Endodermal cell (in vitro differentiated cells): ENCODE measurements at regions not wholly inside any gene's neighbourhood (a gene's known extent, or its start where the extent isn't known, plus 50 kb on each side); places are given as distances from the start of the nearest gene placed in this dataset.

Experiments used
- DNase-seq: peaks from one replicate; pipeline ENCODE4 v3.0.0-alpha.2; 2017
- H3K27ac ChIP-seq: 2 replicates; pipeline ENCODE4 v1.5.1; 2013; ENCODE audit warnings: mild to moderate bottlenecking, low read depth, low read length, moderate library complexity
- H3K27me3 ChIP-seq: 2 replicates; pipeline ENCODE4 v1.6.1; 2013; ENCODE audit warnings: mild to moderate bottlenecking, low read length, moderate library complexity; ENCODE audit not compliant: insufficient read depth, control insufficient read depth, poor library complexity, severe bottlenecking
- H3K36me3 ChIP-seq: 2 replicates; pipeline ENCODE4 v1.7.0; 2013; ENCODE audit warnings: mild to moderate bottlenecking, low read length, moderate library complexity; ENCODE audit not compliant: control insufficient read depth, insufficient read depth
- H3K4me1 ChIP-seq: one replicate; pipeline ENCODE4 v1.7.0; 2013; ENCODE audit warnings: low read length; ENCODE audit not compliant: control insufficient read depth, insufficient read depth
- H3K4me3 ChIP-seq: 2 replicates; pipeline ENCODE4 v1.5.1; 2013; ENCODE audit warnings: mild to moderate bottlenecking, low read length, moderate library complexity
- H3K9ac ChIP-seq: 2 replicates; pipeline ENCODE4 v1.6.1; 2013; ENCODE audit warnings: mild to moderate bottlenecking, low read length, moderate library complexity; ENCODE audit not compliant: poor library complexity, severe bottlenecking; ENCODE audit errors: extremely low read depth
- H3K9me3 ChIP-seq: 2 replicates; pipeline ENCODE4 v1.6.1; 2013; ENCODE audit warnings: mild to moderate bottlenecking, low read length, moderate library complexity; ENCODE audit not compliant: control insufficient read depth
- H3K27ac Mint-ChIP-seq: 2 replicates; pipeline ENCODE4 v1.8.0; 2020; ENCODE audit warnings: mixed read lengths
- H3K27me3 Mint-ChIP-seq: 2 replicates; pipeline ENCODE4 v1.8.0; 2021; ENCODE audit warnings: mild to moderate bottlenecking, mixed read lengths; ENCODE audit not compliant: insufficient read depth
- H3K36me3 Mint-ChIP-seq: 2 replicates; pipeline ENCODE4 v1.8.0; 2020; ENCODE audit warnings: low read depth, mixed read lengths
- H3K4me1 Mint-ChIP-seq: 2 replicates; pipeline ENCODE4 v1.8.0; 2020; ENCODE audit warnings: mixed read lengths
- H3K4me3 Mint-ChIP-seq: 2 replicates; pipeline ENCODE4 v1.8.0; 2020; ENCODE audit warnings: mild to moderate bottlenecking, moderate library complexity, mixed read lengths
- H3K9me3 Mint-ChIP-seq: 2 replicates; pipeline ENCODE4 v1.8.0; 2020; ENCODE audit warnings: mild to moderate bottlenecking, mixed read lengths
- CTCF ChIP-seq: fragments of 200-600 bp; sonication (generic); conservative IDR thresholded peaks from 2 replicates; pipeline ENCODE4 v1.5.0; 2021; ENCODE audit warnings: antibody characterized with exemption, mild to moderate bottlenecking
- WGBS, 2 experiments: methylation state at CpG; one replicate each; pipeline versions ENCODE4 v1.1.5 to v1.1.7; 2013; ENCODE audit warnings: missing lambda C conversion rate in 2 of 2, mixed read lengths in 1 of 2; ENCODE audit not compliant: insufficient coverage in 1 of 2, insufficient read length in 1 of 2; 5-methylcytosine and 5-hydroxymethylcytosine counted together

- Mint-ChIP-seq H3K9me3 (peaks cover 12% of the 10 kb centered on the region), H3K36me3 (no peaks in the 10 kb centered on the region), H3K27ac (no peak overlapping the region), H3K27me3 (no peaks in the 10 kb centered on the region), H3K4me1 (peaks cover 15% of the 10 kb centered on the region), H3K4me3 (no peak overlapping the region)
- TF ChIP-seq CTCF, result no peak
- Histone ChIP-seq H3K36me3 (no peaks in the 10 kb centered on the region), H3K4me3 (no peak overlapping the region), H3K9ac (no peak overlapping the region), H3K4me1 (no peaks in the 10 kb centered on the region), H3K27ac (no peak overlapping the region), H3K9me3 (peaks cover 5% of the 10 kb centered on the region), H3K27me3 (no peaks in the 10 kb centered on the region)
- no peak for DNase-seq
- 62 to 82% methylated on average over 3 to 9 of the region's 9 CpGs for WGBS, 2 experiments
Measured at GRCh38 chr18:77763530-77764145, 514.0 kb downstream of the GALR1 start.

GRCh38 chr18:77765468-77765867 is 515.8 kb downstream of the GALR1 start:
- Histone ChIP-seq H3K27ac (no peak overlapping the region), H3K9me3 (peaks cover 5% of the 10 kb centered on the region), H3K4me1 (no peaks in the 10 kb centered on the region), H3K36me3 (no peaks in the 10 kb centered on the region), H3K4me3 (no peak overlapping the region), H3K27me3 (no peaks in the 10 kb centered on the region), H3K9ac (no peak overlapping the region)
- Mint-ChIP-seq H3K27me3 (no peaks in the 10 kb centered on the region), H3K9me3 (peaks cover 12% of the 10 kb centered on the region), H3K4me3 (no peak overlapping the region), H3K27ac (peak overlapping the region; percentile 49), H3K36me3 (no peaks in the 10 kb centered on the region), H3K4me1 (peaks cover 15% of the 10 kb centered on the region)
- WGBS, 2 experiments, result 8 to 21% methylated on average over 3 to 9 of the region's 9 CpGs
- peak; percentile 84 for TF ChIP-seq CTCF
- DNase-seq, result peak; percentile 85

- Histone ChIP-seq H3K36me3 (no peaks in the 10 kb centered on the region), H3K27ac (no peak overlapping the region), H3K4me1 (no peaks in the 10 kb centered on the region), H3K4me3 (no peak overlapping the region), H3K27me3 (no peaks in the 10 kb centered on the region), H3K9ac (no peak overlapping the region), H3K9me3 (peaks cover under 1% of the 10 kb centered on the region)
- no peak for DNase-seq
- H3K27ac Mint-ChIP-seq, result peak overlapping the region; percentile 36
- peaks cover 15% of the 10 kb centered on the region for H3K4me1 Mint-ChIP-seq
- H3K9me3 Mint-ChIP-seq, result peaks cover 2% of the 10 kb centered on the region
- H3K36me3 Mint-ChIP-seq, result no peaks in the 10 kb centered on the region
- H3K27me3 Mint-ChIP-seq, result no peaks in the 10 kb centered on the region
- no peak overlapping the region for H3K4me3 Mint-ChIP-seq
- TF ChIP-seq CTCF, result no peak
- 91% methylated on average over 9 of the region's 9 CpGs; no CpG with 5 or more reads in 1 of the 2 experiments for WGBS, 2 experiments
Measured at GRCh38 chr18:77766421-77766820, 516.8 kb downstream of the GALR1 start.
